Superior temporal gyrus (tissue), 1 donor: ENCODE measurements at regions not wholly inside any gene's neighbourhood (a gene's known extent, or its start where the extent isn't known, plus 50 kb on each side); places are given as distances from the start of the nearest gene placed in this dataset.

Experiments used
- DNase-seq: peaks from one replicate; pipeline ENCODE4 v3.0.0-alpha.2; 2016; ENCODE audit errors: extremely low spot score

- no peak for DNase-seq
Measured at GRCh38 chr2:145854039-145854755, 1334.3 kb upstream of the ZEB2 start.

GRCh38 chr2:145851730-145852129, 1331.8 kb upstream of the ZEB2 start:
- DNase-seq = no peak

GRCh38 chr2:145849466-145849865, 1329.5 kb upstream of the ZEB2 start:
- no peak for DNase-seq

GRCh38 chr2:145846982-145847381, 1327.1 kb upstream of the ZEB2 start:
- DNase-seq = no peak

GRCh38 chr2:145845923-145846322, 1326.0 kb upstream of the ZEB2 start:
- no peak for DNase-seq

- no peak for DNase-seq
Measured at GRCh38 chr2:145845207-145845894, 1325.4 kb upstream of the ZEB2 start.

- DNase-seq = no peak
Measured at GRCh38 chr2:145841973-145842372, 1322.1 kb upstream of the ZEB2 start.

- DNase-seq = no peak
Measured at GRCh38 chr2:145836986-145837385, 1317.1 kb upstream of the ZEB2 start.

- no peak for DNase-seq
Measured at GRCh38 chr2:145835665-145836064, 1315.7 kb upstream of the ZEB2 start.

- no peak for DNase-seq
Measured at GRCh38 chr2:145832681-145833080, 1312.8 kb upstream of the ZEB2 start.

GRCh38 chr2:145829931-145830330, 1310.0 kb upstream of the ZEB2 start:
- DNase-seq = no peak

GRCh38 chr2:145827235-145827634, 1307.3 kb upstream of the ZEB2 start:
- no peak for DNase-seq

- no peak for DNase-seq
Measured at GRCh38 chr2:145824384-145824783, 1304.5 kb upstream of the ZEB2 start.

- DNase-seq = no peak
Measured at GRCh38 chr2:145822892-145823534, 1303.1 kb upstream of the ZEB2 start.

GRCh38 chr2:145820651-145821050, 1300.7 kb upstream of the ZEB2 start:
- no peak for DNase-seq

GRCh38 chr2:145818890-145819504, 1299.1 kb upstream of the ZEB2 start:
- DNase-seq = no peak

GRCh38 chr2:145815933-145816332, 1296.0 kb upstream of the ZEB2 start:
- no peak for DNase-seq

GRCh38 chr2:145813481-145813880, 1293.6 kb upstream of the ZEB2 start:
- DNase-seq = no peak

- no peak for DNase-seq
Measured at GRCh38 chr2:145812165-145812554, 1292.2 kb upstream of the ZEB2 start.

- DNase-seq = no peak
Measured at GRCh38 chr2:145811276-145812164, 1291.6 kb upstream of the ZEB2 start.

GRCh38 chr2:145807968-145808367, 1288.0 kb upstream of the ZEB2 start:
- DNase-seq = no peak

- no peak for DNase-seq
Measured at GRCh38 chr2:145807554-145807953, 1287.6 kb upstream of the ZEB2 start.
